ENCODE measurements at regions not wholly inside any gene's neighbourhood (a gene's known extent, or its start where the extent isn't known, plus 50 kb on each side); places are given as distances from the start of the nearest gene placed in this dataset.

DNA sequence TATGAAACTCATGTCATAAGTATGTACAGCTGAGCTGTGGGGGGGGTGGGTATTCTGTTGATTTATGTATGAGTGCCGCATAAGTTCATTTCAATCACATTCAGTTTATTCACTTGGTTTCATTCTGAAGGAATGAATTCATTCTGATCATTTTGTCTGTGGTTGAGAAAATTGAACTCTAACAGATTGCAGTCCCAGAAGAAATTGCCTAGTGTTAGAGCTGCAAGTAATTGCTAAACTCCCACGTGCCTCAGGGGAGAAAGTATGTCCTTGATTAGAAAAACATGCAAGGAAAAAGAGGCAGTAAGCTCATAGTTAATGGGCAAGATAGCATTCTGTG is 442.4 kb upstream of the MGAT4C start:
- Histone ChIP-seq H3K27me3 (no peaks in the 10 kb centered on the region), H3K36me3 (no peaks in the 10 kb centered on the region), H3K4me3 (no peak overlapping the region), H3K9me3 (no peaks in the 10 kb centered on the region), H3K27ac (no peak overlapping the region), H3K4me1 (no peaks in the 10 kb centered on the region)
- 42 to 55% methylated on average over 2 of the region's 2 CpGs for WGBS, 2 donors
- no peak for ATAC-seq (ENCODE audit: low FRiP score in 2 of 2)
- no peak for DNase-seq
- TF ChIP-seq EP300 (IDR thresholded peaks at IDR 0.05): no peak
- TF ChIP-seq POLR2AphosphoS5 (IDR thresholded peaks at IDR 0.05): no peak
- TF ChIP-seq POLR2A (IDR thresholded peaks at IDR 0.05): no peak
- TF ChIP-seq, protein P1, sequence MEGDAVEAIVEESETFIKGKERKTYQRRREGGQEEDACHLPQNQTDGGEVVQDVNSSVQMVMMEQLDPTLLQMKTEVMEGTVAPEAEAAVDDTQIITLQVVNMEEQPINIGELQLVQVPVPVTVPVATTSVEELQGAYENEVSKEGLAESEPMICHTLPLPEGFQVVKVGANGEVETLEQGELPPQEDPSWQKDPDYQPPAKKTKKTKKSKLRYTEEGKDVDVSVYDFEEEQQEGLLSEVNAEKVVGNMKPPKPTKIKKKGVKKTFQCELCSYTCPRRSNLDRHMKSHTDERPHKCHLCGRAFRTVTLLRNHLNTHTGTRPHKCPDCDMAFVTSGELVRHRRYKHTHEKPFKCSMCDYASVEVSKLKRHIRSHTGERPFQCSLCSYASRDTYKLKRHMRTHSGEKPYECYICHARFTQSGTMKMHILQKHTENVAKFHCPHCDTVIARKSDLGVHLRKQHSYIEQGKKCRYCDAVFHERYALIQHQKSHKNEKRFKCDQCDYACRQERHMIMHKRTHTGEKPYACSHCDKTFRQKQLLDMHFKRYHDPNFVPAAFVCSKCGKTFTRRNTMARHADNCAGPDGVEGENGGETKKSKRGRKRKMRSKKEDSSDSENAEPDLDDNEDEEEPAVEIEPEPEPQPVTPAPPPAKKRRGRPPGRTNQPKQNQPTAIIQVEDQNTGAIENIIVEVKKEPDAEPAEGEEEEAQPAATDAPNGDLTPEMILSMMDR (IDR thresholded peaks at IDR 0.05): no peak

DNA sequence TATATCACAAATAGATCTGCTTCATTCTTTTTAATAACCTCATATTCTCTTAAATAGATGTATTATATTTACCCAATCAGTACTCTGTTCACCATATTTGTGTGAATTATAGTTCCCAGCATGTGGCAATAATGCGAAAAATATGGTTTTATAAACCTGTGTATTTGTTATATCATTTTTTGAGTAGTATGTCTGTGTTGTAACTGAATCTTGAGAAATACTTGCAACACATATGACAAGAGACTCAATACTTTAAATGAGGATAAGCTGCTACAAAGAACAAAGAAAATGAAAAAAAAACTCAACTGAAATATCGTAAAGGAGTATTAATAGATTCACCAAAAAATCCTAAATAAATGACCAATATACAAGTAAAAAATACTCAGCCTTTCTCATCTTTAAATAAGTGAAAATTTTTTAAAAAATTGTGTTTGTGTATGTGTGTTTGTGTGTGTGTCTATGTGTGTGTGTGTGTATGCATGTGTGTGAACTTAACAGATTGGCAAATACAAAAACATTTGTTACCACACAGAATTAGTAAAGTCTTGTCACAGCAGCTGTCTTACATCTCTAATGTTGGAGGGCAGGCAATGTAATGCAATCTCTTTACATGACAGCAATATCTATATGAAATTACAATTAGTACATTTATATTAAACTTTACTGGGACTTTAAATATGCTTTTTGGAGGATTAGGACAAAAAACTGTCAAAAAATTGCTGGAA is 441.9 kb upstream of the MGAT4C start:
- ATAC-seq (ENCODE audit: low FRiP score in 2 of 2): no peak
- 66 to 78% methylated on average over 2 of the region's 2 CpGs for WGBS, 2 donors
- H3K36me3 ChIP-seq: no peaks in the 10 kb centered on the region
- no peaks in the 10 kb centered on the region for H3K9me3 ChIP-seq
- no peak for DNase-seq
- no peak for TF ChIP-seq POLR2A (IDR thresholded peaks at IDR 0.05)
- TF ChIP-seq EP300 (IDR thresholded peaks at IDR 0.05): no peak
- TF ChIP-seq, protein P1 (IDR thresholded peaks at IDR 0.05): no peak
- no peak for TF ChIP-seq POLR2AphosphoS5 (IDR thresholded peaks at IDR 0.05)
- no peak overlapping the region for H3K4me3 ChIP-seq
- no peaks in the 10 kb centered on the region for H3K27me3 ChIP-seq
- no peak overlapping the region for H3K27ac ChIP-seq
- no peaks in the 10 kb centered on the region for H3K4me1 ChIP-seq

DNA sequence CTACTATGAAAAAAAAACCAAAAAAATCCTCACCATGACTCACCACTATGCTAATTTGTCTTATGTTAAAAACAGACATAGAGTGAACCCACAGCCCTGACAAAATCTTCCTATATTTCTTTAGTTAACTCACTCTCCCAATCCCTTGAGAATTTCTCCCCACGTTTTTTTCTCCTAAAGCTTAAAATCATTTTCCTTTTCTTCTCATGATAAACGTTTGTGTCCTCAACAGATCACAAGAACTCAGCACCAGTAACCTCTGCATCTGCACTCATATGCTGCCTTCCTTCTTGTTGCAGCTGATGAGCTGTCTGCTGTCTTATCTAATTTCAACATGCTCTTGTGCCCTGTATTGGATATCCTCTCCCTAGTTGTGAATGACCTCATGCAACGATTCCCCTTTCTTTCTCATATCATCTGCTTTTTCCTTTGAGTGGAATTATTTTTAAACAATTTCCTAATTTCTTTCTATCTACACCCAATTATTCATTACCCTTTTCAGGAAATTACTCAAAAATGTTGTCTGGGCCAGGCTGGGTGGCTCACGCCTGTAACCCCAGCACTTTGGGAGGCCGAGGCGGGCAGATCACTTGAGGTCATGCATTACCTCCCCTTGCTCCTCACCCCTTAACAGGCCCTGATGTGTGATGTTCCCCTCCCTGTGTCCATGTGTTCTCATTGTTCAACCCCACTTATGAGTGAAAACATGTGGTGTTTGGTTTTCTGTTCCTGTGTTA is 427.5 kb upstream of the MGAT4C start:
- ATAC-seq (ENCODE audit: low FRiP score in 2 of 2) (peak in 1 of 2 donors; percentile 55), DNase-seq (peak in 1 of 2 donors; percentile 0)
- no peak overlapping the region for H3K27ac ChIP-seq
- WGBS, 2 donors: 52 to 58% methylated on average over 6 of the region's 6 CpGs
- H3K9me3 ChIP-seq: peaks cover 0 to 3% (median 0%) of the 10 kb centered on the region in 4 donors
- no peaks in the 10 kb centered on the region for H3K27me3 ChIP-seq
- TF ChIP-seq EP300 (IDR thresholded peaks at IDR 0.05): no peak
- TF ChIP-seq POLR2AphosphoS5 (IDR thresholded peaks at IDR 0.05): no peak
- TF ChIP-seq, protein P1 (IDR thresholded peaks at IDR 0.05): no peak
- no peak for TF ChIP-seq POLR2A (IDR thresholded peaks at IDR 0.05)
- no peak overlapping the region for H3K4me3 ChIP-seq
- no peaks in the 10 kb centered on the region for H3K4me1 ChIP-seq
- no peaks in the 10 kb centered on the region for H3K36me3 ChIP-seq

DNA sequence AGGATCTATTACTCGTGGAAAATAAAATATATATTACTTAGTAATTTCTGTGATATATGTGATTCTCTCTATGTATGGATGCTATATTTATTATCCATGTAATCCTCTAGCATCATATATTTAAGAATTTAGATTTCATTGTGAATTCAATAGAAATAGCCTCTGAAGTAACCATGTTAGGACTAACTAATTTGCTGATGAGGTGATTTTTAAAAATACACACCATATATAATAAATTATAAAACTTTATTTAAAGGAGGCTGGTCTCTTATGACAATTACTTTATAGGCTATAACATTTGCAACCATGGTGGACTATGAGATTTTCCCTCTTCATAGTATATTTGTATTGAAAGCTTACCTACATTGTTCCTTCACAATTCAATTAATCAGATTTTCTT is 424.9 kb upstream of the MGAT4C start:
- no peaks in the 10 kb centered on the region for H3K4me1 ChIP-seq
- no peak for TF ChIP-seq POLR2A (IDR thresholded peaks at IDR 0.05)
- no peaks in the 10 kb centered on the region for H3K36me3 ChIP-seq
- DNase-seq (no peak), ATAC-seq (ENCODE audit: low FRiP score in 2 of 2) (no peak)
- WGBS, 2 donors: 43% methylated on average over 1 of the region's 1 CpG
- H3K27me3 ChIP-seq: no peaks in the 10 kb centered on the region
- H3K9me3 ChIP-seq: no peaks in the 10 kb centered on the region
- H3K4me3 ChIP-seq: no peak overlapping the region
- H3K27ac ChIP-seq: no peak overlapping the region

DNA sequence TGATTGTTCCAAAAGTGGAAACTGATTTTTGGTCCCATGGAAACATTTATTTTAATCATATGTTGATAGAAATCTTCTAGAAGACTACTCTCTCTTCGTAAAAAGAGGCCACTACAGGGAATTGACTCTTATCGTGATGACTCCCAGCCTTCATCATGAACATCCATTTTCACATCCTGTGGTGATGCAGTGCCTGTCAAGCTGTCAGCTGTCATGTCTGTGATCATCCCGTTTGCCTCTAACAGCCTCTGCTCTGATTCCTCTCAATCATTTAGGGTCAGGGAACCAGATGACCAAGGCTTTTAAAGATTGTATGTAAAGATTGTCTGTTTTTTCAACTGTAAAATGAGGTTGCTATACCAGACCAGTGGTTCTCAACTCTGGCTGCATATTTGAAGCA is 419.0 kb upstream of the MGAT4C start:
- H3K4me1 ChIP-seq: no peaks in the 10 kb centered on the region
- no peaks in the 10 kb centered on the region for H3K36me3 ChIP-seq
- no peak for TF ChIP-seq POLR2AphosphoS5 (IDR thresholded peaks at IDR 0.05)
- TF ChIP-seq POLR2A (IDR thresholded peaks at IDR 0.05): no peak
- TF ChIP-seq EP300 (IDR thresholded peaks at IDR 0.05): no peak
- TF ChIP-seq, protein P1 (IDR thresholded peaks at IDR 0.05): no peak
- WGBS, 2 donors: 67 to 71% methylated on average over 3 of the region's 3 CpGs
- H3K27me3 ChIP-seq: no peaks in the 10 kb centered on the region
- ATAC-seq (ENCODE audit: low FRiP score in 2 of 2): no peak
- no peak overlapping the region for H3K27ac ChIP-seq
- no peak overlapping the region for H3K4me3 ChIP-seq
- no peak for DNase-seq
- no peaks in the 10 kb centered on the region for H3K9me3 ChIP-seq

All from upper lobe of left lung (tissue), 6 donors.